ENCODE measurements at regions not wholly inside any gene's neighbourhood (a gene's known extent, or its start where the extent isn't known, plus 50 kb on each side); places are given as distances from the start of the nearest gene placed in this dataset.
"Not testable (repeated sequence)": the region's sequence is repeated elsewhere in the genome, so short reads cannot be mapped to it uniquely, and the experiment has no call there.

GRCh38 chr18:1011349-1011748 is 106.7 kb downstream of the ADCYAP1 start:
- no peaks in the 10 kb centered on the region for H3K4me1 ChIP-seq (ENCODE audit: insufficient read depth)
- no peak overlapping the region for H3K27ac ChIP-seq (ENCODE audit: low read depth)
- no peak for DNase-seq (ENCODE audit: extremely low spot score)
- H3K36me3 ChIP-seq (ENCODE audit: insufficient read depth) = no peaks in the 10 kb centered on the region
- H3K4me3 ChIP-seq (ENCODE audit: low read depth, low read length) = no peak overlapping the region
- 83% methylated on average over 3 of the region's 3 CpGs for WGBS

GRCh38 chr18:1012775-1013174 is 108.1 kb downstream of the ADCYAP1 start:
- WGBS = 76% methylated on average over 1 of the region's 1 CpG
- no peak for DNase-seq (ENCODE audit: extremely low spot score)
- Histone ChIP-seq H3K4me1 (ENCODE audit: insufficient read depth) (no peaks in the 10 kb centered on the region), H3K36me3 (ENCODE audit: insufficient read depth) (no peaks in the 10 kb centered on the region), H3K27ac (ENCODE audit: low read depth) (no peak overlapping the region), H3K4me3 (ENCODE audit: low read depth, low read length) (no peak overlapping the region)

GRCh38 chr18:1013951-1014350 is 109.3 kb downstream of the ADCYAP1 start:
- DNase-seq (ENCODE audit: extremely low spot score) = no peak
- Histone ChIP-seq H3K36me3 (ENCODE audit: insufficient read depth) (no peaks in the 10 kb centered on the region), H3K4me3 (ENCODE audit: low read depth, low read length) (no peak overlapping the region), H3K27ac (ENCODE audit: low read depth) (no peak overlapping the region), H3K4me1 (ENCODE audit: insufficient read depth) (no peaks in the 10 kb centered on the region)
- 77% methylated on average over 1 of the region's 1 CpG for WGBS

GRCh38 chr18:1014509-1014908 is 109.8 kb downstream of the ADCYAP1 start:
- WGBS = 27% methylated on average over 6 of the region's 6 CpGs
- no peaks in the 10 kb centered on the region for H3K36me3 ChIP-seq (ENCODE audit: insufficient read depth)
- H3K4me1 ChIP-seq (ENCODE audit: insufficient read depth) = no peaks in the 10 kb centered on the region
- DNase-seq (ENCODE audit: extremely low spot score) = no peak
- no peak overlapping the region for H3K4me3 ChIP-seq (ENCODE audit: low read depth, low read length)
- H3K27ac ChIP-seq (ENCODE audit: low read depth) = no peak overlapping the region

GRCh38 chr18:1014951-1015624 is 110.4 kb downstream of the ADCYAP1 start:
- H3K36me3 ChIP-seq (ENCODE audit: insufficient read depth) = no peaks in the 10 kb centered on the region
- no peak overlapping the region for H3K27ac ChIP-seq (ENCODE audit: low read depth)
- H3K4me3 ChIP-seq (ENCODE audit: low read depth, low read length) = no peak overlapping the region
- H3K4me1 ChIP-seq (ENCODE audit: insufficient read depth) = no peaks in the 10 kb centered on the region
- DNase-seq (ENCODE audit: extremely low spot score) = no peak

- 39% methylated on average over 2 of the region's 2 CpGs for WGBS
- no peaks in the 10 kb centered on the region for H3K4me1 ChIP-seq (ENCODE audit: insufficient read depth)
- no peak overlapping the region for H3K4me3 ChIP-seq (ENCODE audit: low read depth, low read length)
Measured at GRCh38 chr18:1015777-1016176, 111.1 kb downstream of the ADCYAP1 start.

GRCh38 chr18:1017227-1018058 is 112.8 kb downstream of the ADCYAP1 start:
- no peak for DNase-seq (ENCODE audit: extremely low spot score)
- Histone ChIP-seq H3K36me3 (ENCODE audit: insufficient read depth) (no peaks in the 10 kb centered on the region), H3K27ac (ENCODE audit: low read depth) (no peak overlapping the region), H3K4me3 (ENCODE audit: low read depth, low read length) (no peak overlapping the region), H3K4me1 (ENCODE audit: insufficient read depth) (no peaks in the 10 kb centered on the region)
- 68% methylated on average over 8 of the region's 8 CpGs for WGBS

More at GRCh38 chr18:1015777-1016176, 111.1 kb downstream of the ADCYAP1 start:
- Histone ChIP-seq H3K27ac (ENCODE audit: low read depth) (no peak overlapping the region), H3K36me3 (ENCODE audit: insufficient read depth) (no peaks in the 10 kb centered on the region)
- DNase-seq (ENCODE audit: extremely low spot score) = no peak

- Histone ChIP-seq H3K36me3 (ENCODE audit: insufficient read depth) (no peaks in the 10 kb centered on the region), H3K4me1 (ENCODE audit: insufficient read depth) (no peaks in the 10 kb centered on the region), H3K27ac (ENCODE audit: low read depth) (no peak overlapping the region), H3K4me3 (ENCODE audit: low read depth, low read length) (no peak overlapping the region)
- 32% methylated on average over 5 of the region's 5 CpGs for WGBS
- DNase-seq (ENCODE audit: extremely low spot score) = no peak
Measured at GRCh38 chr18:1018181-1018681, 113.6 kb downstream of the ADCYAP1 start.

- Histone ChIP-seq H3K4me1 (ENCODE audit: insufficient read depth) (no peaks in the 10 kb centered on the region), H3K36me3 (ENCODE audit: insufficient read depth) (no peaks in the 10 kb centered on the region), H3K4me3 (ENCODE audit: low read depth, low read length) (no peak overlapping the region), H3K27ac (ENCODE audit: low read depth) (no peak overlapping the region)
- WGBS = 40% methylated on average over 3 of the region's 3 CpGs
- DNase-seq (ENCODE audit: extremely low spot score) = no peak
Measured at GRCh38 chr18:1019191-1019590, 114.5 kb downstream of the ADCYAP1 start.

GRCh38 chr18:1020731-1021344 is 116.2 kb downstream of the ADCYAP1 start:
- no peaks in the 10 kb centered on the region for H3K36me3 ChIP-seq (ENCODE audit: insufficient read depth)

GRCh38 chr18:1026930-1027329 is 122.3 kb downstream of the ADCYAP1 start:
- no peak for DNase-seq (ENCODE audit: extremely low spot score)
- H3K36me3 ChIP-seq (ENCODE audit: insufficient read depth) = no peaks in the 10 kb centered on the region
- WGBS = 84% methylated on average over 1 of the region's 1 CpG
- no peaks in the 10 kb centered on the region for H3K4me1 ChIP-seq (ENCODE audit: insufficient read depth)
- H3K27ac ChIP-seq (ENCODE audit: low read depth) = no peak overlapping the region
- no peak overlapping the region for H3K4me3 ChIP-seq (ENCODE audit: low read depth, low read length)

More at GRCh38 chr18:1020731-1021344, 116.2 kb downstream of the ADCYAP1 start:
- 80% methylated on average over 2 of the region's 2 CpGs for WGBS
- Histone ChIP-seq H3K4me3 (ENCODE audit: low read depth, low read length) (no peak overlapping the region), H3K27ac (ENCODE audit: low read depth) (no peak overlapping the region), H3K4me1 (ENCODE audit: insufficient read depth) (no peaks in the 10 kb centered on the region)
- no peak for DNase-seq (ENCODE audit: extremely low spot score)

- WGBS = 85% methylated on average over 3 of the region's 3 CpGs
- not testable (repeated sequence) for H3K36me3 ChIP-seq (ENCODE audit: insufficient read depth); H3K4me3 ChIP-seq (ENCODE audit: low read depth, low read length); H3K4me1 ChIP-seq (ENCODE audit: insufficient read depth); DNase-seq (ENCODE audit: extremely low spot score); H3K27ac ChIP-seq (ENCODE audit: low read depth)
Measured at GRCh38 chr18:1033092-1033491, 128.4 kb downstream of the ADCYAP1 start.

GRCh38 chr18:1034971-1035370 is 130.3 kb downstream of the ADCYAP1 start:
- Histone ChIP-seq H3K36me3 (ENCODE audit: insufficient read depth) (no peaks in the 10 kb centered on the region), H3K27ac (ENCODE audit: low read depth) (no peak overlapping the region), H3K4me3 (ENCODE audit: low read depth, low read length) (no peak overlapping the region), H3K4me1 (ENCODE audit: insufficient read depth) (no peaks in the 10 kb centered on the region)
- no peak for DNase-seq (ENCODE audit: extremely low spot score)
- WGBS = 85% methylated on average over 6 of the region's 6 CpGs

- no peak for DNase-seq (ENCODE audit: extremely low spot score)
- no peaks in the 10 kb centered on the region for H3K4me1 ChIP-seq (ENCODE audit: insufficient read depth)
- no peak overlapping the region for H3K27ac ChIP-seq (ENCODE audit: low read depth)
- H3K36me3 ChIP-seq (ENCODE audit: insufficient read depth) = no peaks in the 10 kb centered on the region
- no peak overlapping the region for H3K4me3 ChIP-seq (ENCODE audit: low read depth, low read length)
- WGBS = 70% methylated on average over 3 of the region's 3 CpGs
Measured at GRCh38 chr18:1036926-1037325, 132.3 kb downstream of the ADCYAP1 start.

Measured in urinary bladder (tissue), 3 donors.